ENCODE measurements at regions not wholly inside any gene's neighbourhood (a gene's known extent, or its start where the extent isn't known, plus 50 kb on each side); places are given as distances from the start of the nearest gene placed in this dataset.

DNA sequence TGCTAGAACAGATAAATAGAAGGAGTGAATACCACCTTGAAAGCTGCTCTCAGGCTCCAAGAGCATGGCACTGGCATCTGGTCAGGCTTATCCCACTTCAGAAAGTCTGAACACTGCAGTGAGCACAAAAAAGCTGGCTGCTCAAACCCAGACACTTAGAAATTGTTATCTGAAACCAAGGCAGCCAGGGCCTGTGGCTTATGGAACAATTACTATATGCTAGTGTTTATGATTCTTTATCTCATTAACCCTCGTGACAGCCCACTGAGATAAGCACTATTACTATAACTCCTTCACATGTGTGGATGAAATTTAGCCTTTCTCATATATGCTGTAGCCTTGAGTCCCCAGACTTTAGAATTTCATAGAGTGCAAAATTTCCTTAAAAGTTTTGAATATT, 400.2 kb downstream of the RAB38 start:
- H3F3A ChIP-seq (ENCODE audit: insufficient read depth, low read length, poor library complexity, severe bottlenecking): no peaks in the 10 kb centered on the region
- no peak overlapping the region for H2AFZ ChIP-seq (ENCODE audit: low read depth, low read length)
- no peaks in the 10 kb centered on the region for H3K9me2 ChIP-seq (ENCODE audit: insufficient read depth, low read length)
- no peak overlapping the region for H3K4me3 ChIP-seq (ENCODE audit: low read length)
- no peaks in the 10 kb centered on the region for H4K20me1 ChIP-seq (ENCODE audit: insufficient read depth)
- H3K27me3 ChIP-seq (ENCODE audit: insufficient read depth, low read depth, low read length): no peaks in the 10 kb centered on the region
- TF ChIP-seq TAF1 (IDR thresholded peaks at IDR 0.05; ENCODE audit: low read depth) (no peak), POLR2AphosphoS5 (IDR thresholded peaks at IDR 0.05) (no peak), EP300 (conservative IDR thresholded peaks at IDR 0.05; ENCODE audit: poor library complexity, severe bottlenecking) (no peak), SMC3 (conservative IDR thresholded peaks at IDR 0.05; ENCODE audit: poor library complexity) (no peak), MXI1 (conservative IDR thresholded peaks at IDR 0.05; ENCODE audit: poor library complexity, severe bottlenecking) (no peak), EZH2 (IDR thresholded peaks at IDR 0.05; ENCODE audit: borderline replicate concordance, insufficient read depth, low read length, poor library complexity, severe bottlenecking) (no peak)
- TF ChIP-seq, protein P1, sequence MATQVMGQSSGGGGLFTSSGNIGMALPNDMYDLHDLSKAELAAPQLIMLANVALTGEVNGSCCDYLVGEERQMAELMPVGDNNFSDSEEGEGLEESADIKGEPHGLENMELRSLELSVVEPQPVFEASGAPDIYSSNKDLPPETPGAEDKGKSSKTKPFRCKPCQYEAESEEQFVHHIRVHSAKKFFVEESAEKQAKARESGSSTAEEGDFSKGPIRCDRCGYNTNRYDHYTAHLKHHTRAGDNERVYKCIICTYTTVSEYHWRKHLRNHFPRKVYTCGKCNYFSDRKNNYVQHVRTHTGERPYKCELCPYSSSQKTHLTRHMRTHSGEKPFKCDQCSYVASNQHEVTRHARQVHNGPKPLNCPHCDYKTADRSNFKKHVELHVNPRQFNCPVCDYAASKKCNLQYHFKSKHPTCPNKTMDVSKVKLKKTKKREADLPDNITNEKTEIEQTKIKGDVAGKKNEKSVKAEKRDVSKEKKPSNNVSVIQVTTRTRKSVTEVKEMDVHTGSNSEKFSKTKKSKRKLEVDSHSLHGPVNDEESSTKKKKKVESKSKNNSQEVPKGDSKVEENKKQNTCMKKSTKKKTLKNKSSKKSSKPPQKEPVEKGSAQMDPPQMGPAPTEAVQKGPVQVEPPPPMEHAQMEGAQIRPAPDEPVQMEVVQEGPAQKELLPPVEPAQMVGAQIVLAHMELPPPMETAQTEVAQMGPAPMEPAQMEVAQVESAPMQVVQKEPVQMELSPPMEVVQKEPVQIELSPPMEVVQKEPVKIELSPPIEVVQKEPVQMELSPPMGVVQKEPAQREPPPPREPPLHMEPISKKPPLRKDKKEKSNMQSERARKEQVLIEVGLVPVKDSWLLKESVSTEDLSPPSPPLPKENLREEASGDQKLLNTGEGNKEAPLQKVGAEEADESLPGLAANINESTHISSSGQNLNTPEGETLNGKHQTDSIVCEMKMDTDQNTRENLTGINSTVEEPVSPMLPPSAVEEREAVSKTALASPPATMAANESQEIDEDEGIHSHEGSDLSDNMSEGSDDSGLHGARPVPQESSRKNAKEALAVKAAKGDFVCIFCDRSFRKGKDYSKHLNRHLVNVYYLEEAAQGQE (IDR thresholded peaks at IDR 0.05; ENCODE audit: borderline replicate concordance): no peak
- no peaks in the 10 kb centered on the region for H3K79me2 ChIP-seq (replicated peaks; ENCODE audit: insufficient read depth, low read length)
- H3K9me3 ChIP-seq (ENCODE audit: low read length): no peaks in the 10 kb centered on the region
- no peak overlapping the region for H3K4me2 ChIP-seq (ENCODE audit: low read length)
- no peak overlapping the region for H3K27ac ChIP-seq (ENCODE audit: low read length)
- H3K9ac ChIP-seq (ENCODE audit: low read length): no peak overlapping the region
- H3K36me3 ChIP-seq (ENCODE audit: insufficient read depth, low read length): no peaks in the 10 kb centered on the region

DNA sequence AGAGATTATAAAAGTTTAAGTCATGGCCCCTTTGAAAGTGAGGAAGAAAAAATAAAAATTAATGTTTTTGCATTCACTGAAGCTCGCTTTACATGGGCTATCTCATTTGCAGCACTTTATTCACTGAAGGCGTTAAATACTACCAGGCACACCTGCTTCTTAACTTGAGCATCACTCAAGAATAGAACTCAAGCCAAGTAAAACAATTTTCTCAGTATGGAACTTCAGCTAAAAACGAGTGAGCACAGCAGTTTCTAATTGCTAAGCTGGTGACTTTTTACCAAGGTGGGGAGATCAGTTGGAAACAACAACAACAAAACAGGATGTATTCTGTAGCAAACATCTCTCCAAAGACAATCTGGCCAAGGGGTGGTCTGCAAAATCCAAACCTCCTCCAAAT, 405.6 kb downstream of the RAB38 start:
- H3K36me3 ChIP-seq (ENCODE audit: insufficient read depth, low read length): no peaks in the 10 kb centered on the region
- no peaks in the 10 kb centered on the region for H4K20me1 ChIP-seq (ENCODE audit: insufficient read depth)
- no peak for TF ChIP-seq SMC3 (conservative IDR thresholded peaks at IDR 0.05; ENCODE audit: poor library complexity)
- no peak for TF ChIP-seq POLR2AphosphoS5 (IDR thresholded peaks at IDR 0.05)
- TF ChIP-seq EZH2 (IDR thresholded peaks at IDR 0.05; ENCODE audit: borderline replicate concordance, insufficient read depth, low read length, poor library complexity, severe bottlenecking): no peak
- TF ChIP-seq, protein P2, sequence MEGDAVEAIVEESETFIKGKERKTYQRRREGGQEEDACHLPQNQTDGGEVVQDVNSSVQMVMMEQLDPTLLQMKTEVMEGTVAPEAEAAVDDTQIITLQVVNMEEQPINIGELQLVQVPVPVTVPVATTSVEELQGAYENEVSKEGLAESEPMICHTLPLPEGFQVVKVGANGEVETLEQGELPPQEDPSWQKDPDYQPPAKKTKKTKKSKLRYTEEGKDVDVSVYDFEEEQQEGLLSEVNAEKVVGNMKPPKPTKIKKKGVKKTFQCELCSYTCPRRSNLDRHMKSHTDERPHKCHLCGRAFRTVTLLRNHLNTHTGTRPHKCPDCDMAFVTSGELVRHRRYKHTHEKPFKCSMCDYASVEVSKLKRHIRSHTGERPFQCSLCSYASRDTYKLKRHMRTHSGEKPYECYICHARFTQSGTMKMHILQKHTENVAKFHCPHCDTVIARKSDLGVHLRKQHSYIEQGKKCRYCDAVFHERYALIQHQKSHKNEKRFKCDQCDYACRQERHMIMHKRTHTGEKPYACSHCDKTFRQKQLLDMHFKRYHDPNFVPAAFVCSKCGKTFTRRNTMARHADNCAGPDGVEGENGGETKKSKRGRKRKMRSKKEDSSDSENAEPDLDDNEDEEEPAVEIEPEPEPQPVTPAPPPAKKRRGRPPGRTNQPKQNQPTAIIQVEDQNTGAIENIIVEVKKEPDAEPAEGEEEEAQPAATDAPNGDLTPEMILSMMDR (IDR thresholded peaks at IDR 0.05; ENCODE audit: poor library complexity, severe bottlenecking): no peak
- no peak for TF ChIP-seq EP300 (conservative IDR thresholded peaks at IDR 0.05; ENCODE audit: poor library complexity, severe bottlenecking)
- no peak for TF ChIP-seq RAD21 (conservative IDR thresholded peaks at IDR 0.05)
- no peak for TF ChIP-seq TAF1 (IDR thresholded peaks at IDR 0.05; ENCODE audit: low read depth)
- TF ChIP-seq, protein P1 (IDR thresholded peaks at IDR 0.05; ENCODE audit: borderline replicate concordance): no peak
- no peak for TF ChIP-seq MXI1 (conservative IDR thresholded peaks at IDR 0.05; ENCODE audit: poor library complexity, severe bottlenecking)
- no peaks in the 10 kb centered on the region for H3F3A ChIP-seq (ENCODE audit: insufficient read depth, low read length, poor library complexity, severe bottlenecking)
- H3K9me2 ChIP-seq (ENCODE audit: insufficient read depth, low read length): no peaks in the 10 kb centered on the region
- no peak overlapping the region for H3K4me3 ChIP-seq (ENCODE audit: low read length)
- H3K4me2 ChIP-seq (ENCODE audit: low read length): no peak overlapping the region
- H3K9ac ChIP-seq (ENCODE audit: low read length): no peak overlapping the region
- H3K79me2 ChIP-seq (replicated peaks; ENCODE audit: insufficient read depth, low read length): no peaks in the 10 kb centered on the region
- H3K27ac ChIP-seq (ENCODE audit: low read length): no peak overlapping the region
- H3K9me3 ChIP-seq (ENCODE audit: low read length): no peaks in the 10 kb centered on the region
- H3K27me3 ChIP-seq (ENCODE audit: insufficient read depth, low read depth, low read length): no peaks in the 10 kb centered on the region
- H2AFZ ChIP-seq (ENCODE audit: low read depth, low read length): no peak overlapping the region

All from neural cell (in vitro differentiated cells).